NT2/D1 (cell line): ENCODE measurements at regions not wholly inside any gene's neighbourhood (a gene's known extent, or its start where the extent isn't known, plus 50 kb on each side); places are given as distances from the start of the nearest gene placed in this dataset.

Experiments
- SUZ12 ChIP-seq: IDR thresholded peaks from 2 replicates; pipeline ENCODE4 v1.6.1; 2011; ENCODE audit not compliant: insufficient read length, insufficient read depth; ENCODE audit errors: extremely low read depth
- YY1 ChIP-seq: IDR thresholded peaks from 2 replicates; pipeline ENCODE4 v1.6.1; 2011; ENCODE audit not compliant: insufficient read length, insufficient read depth
- ZNF274 ChIP-seq: IDR thresholded peaks from 2 replicates; pipeline ENCODE4 v1.6.1; 2011; ENCODE audit warnings: mild to moderate bottlenecking, low read depth, low read length

DNA sequence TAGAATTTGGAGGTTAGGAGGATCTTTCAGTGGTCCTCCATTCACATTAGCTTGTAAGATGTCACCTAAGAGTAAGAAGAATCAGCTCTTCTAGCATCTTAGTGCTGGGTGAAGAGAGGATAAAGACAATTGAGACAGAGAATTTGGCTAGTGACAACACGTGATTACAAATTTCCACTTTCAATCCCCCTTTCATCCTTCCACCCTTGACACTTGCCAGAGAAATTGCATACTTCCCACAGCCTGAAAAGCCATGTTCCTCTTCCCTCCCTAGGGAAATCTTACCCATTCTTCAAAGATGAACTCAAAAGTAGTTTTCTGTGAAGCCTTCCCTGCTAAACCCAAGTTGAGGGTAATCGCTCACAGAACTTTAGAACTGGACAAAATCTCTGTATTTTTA, 282.6 kb upstream of the PTGER4 start:
- TF ChIP-seq YY1 (no peak), SUZ12 (no peak), ZNF274 (no peak)
